ENCODE measurements at regions not wholly inside any gene's neighbourhood (a gene's known extent, or its start where the extent isn't known, plus 50 kb on each side); places are given as distances from the start of the nearest gene placed in this dataset.

GRCh38 chr5:4420681-4421080 is 719.4 kb upstream of the ADAMTS16 start:
- no peak for TF ChIP-seq POLR2A (IDR thresholded peaks at IDR 0.05)
- no peak for TF ChIP-seq CTCF (IDR thresholded peaks at IDR 0.05)

Measured in thyroid gland (tissue), 4 donors.